Heart right ventricle (tissue), 16 donors: ENCODE measurements at regions not wholly inside any gene's neighbourhood (a gene's known extent, or its start where the extent isn't known, plus 50 kb on each side); places are given as distances from the start of the nearest gene placed in this dataset.

ENCODE experiments used
- ATAC-seq, 8 donors: fragments of 200-7000 bp; cut with Tn5 transposase; one replicate each; pipeline ENCODE4 v1.9.1; 2020; ENCODE audit warnings: mild to moderate bottlenecking in 8 of 8, moderate library complexity in 8 of 8, moderate number of reproducible peaks in 1 of 8
- DNase-seq, 2 donors: peaks; one replicate each; pipeline ENCODE4 v3.0.0-alpha.2; 2020
- H3K27ac ChIP-seq, 10 donors: fragments of 200-600 bp; sonication (generic) in 2 of 10; one replicate each; pipeline versions ENCODE4 v1.5.0 to v1.8.0; 2020 to 2022; ENCODE audit warnings: mild to moderate bottlenecking in 3 of 10
- H3K27me3 ChIP-seq, 7 donors: fragments of 200-600 bp; one replicate each; pipeline ENCODE4 v1.8.0; 2021 to 2022; ENCODE audit warnings: mild to moderate bottlenecking in 2 of 7
- H3K36me3 ChIP-seq, 9 donors: fragments of 200-600 bp; sonication (generic) in 1 of 9; one replicate each; pipeline versions ENCODE4 v1.5.0 to v1.8.0; 2020 to 2022; ENCODE audit warnings: mild to moderate bottlenecking in 2 of 9
- H3K4me1 ChIP-seq, 9 donors: fragments of 200-600 bp; sonication (generic) in 1 of 9; one replicate each; pipeline versions ENCODE4 v1.5.0 to v1.8.0; 2020 to 2022; ENCODE audit warnings: mild to moderate bottlenecking in 4 of 9
- H3K4me3 ChIP-seq, 10 donors: fragments of 200-600 bp; sonication (generic) in 2 of 10; one replicate each; pipeline versions ENCODE4 v1.5.0 to v1.8.0; 2020 to 2022; ENCODE audit warnings: mild to moderate bottlenecking in 7 of 10, moderate library complexity in 2 of 10
- H3K9me3 ChIP-seq, 11 donors: fragments of 200-600 bp in 10 of 11; sonication (generic) in 2 of 11; one replicate each; pipeline versions ENCODE4 v1.5.0 to v1.8.0; 2013 to 2022; ENCODE audit warnings: mild to moderate bottlenecking in 2 of 11, control low read depth in 1 of 11, moderate library complexity in 1 of 11
- WGBS, 2 donors: extraction: QIAGEN DNeasy Blood & Tissue Kit; methylation state at CpG; one replicate each; pipeline ENCODE4 v1.1.7; 2013; ENCODE audit warnings: inconsistent platforms in 1 of 2; 5-methylcytosine and 5-hydroxymethylcytosine counted together
- intact Hi-C, 10 donors: fragments of 100-400 bp; cut with DNase I; formaldehyde crosslinking; loops; one replicate each; pipeline versions ENCODE4 v1.11.1 to v1.14.2; 2022
- TF ChIP-seq, protein P1 (sequence below), 9 donors: fragments of 200-600 bp; sonication (generic) in 2 of 9; IDR thresholded peaks; one replicate each; pipeline versions ENCODE4 v1.5.0 to v1.8.0; 2021 to 2022; ENCODE audit warnings: antibody characterized with exemption in 9 of 9, mild to moderate bottlenecking in 5 of 9, moderate library complexity in 1 of 9
- donor health status: Arrhythmogenic right ventricular cardiomyopathy.
- donor health status: ischemic (EF 13 %, LVEDD 7.1; RV severe dilation, severe dysfunction).
- donor health status: healthy with polysubstance abuse.
- donor health status: DM: no; HTN: yes; CAD: no.
- donor health status: DM: no; HTN: no; CAD: no.
- donor health status: ischemic (EF 25% LVEDD 6.9; RV normal size, moderate dysfunction).
- donor health status: ischemic (EF 25% LVEDD 5.7; RV mildly dilated, moderate dysfunction).
- donor health status: healthy.
- donor health status: DM: yes; HTN: yes; CAD: no.
- donor health status: Ischemic cardiomyopathy.
- donor health status: ischemic (EF 35%, LVEDD 5.7; RV mildly dilated, moderate dysfunction).
- donor health status: nonischemic (EF 11% LVEDD 7.7; RV severe dilation, severe dysfunction).
- donor health status: DM: yes; HTN: yes; CAD: no.
- donor health status: PGD.
- donor health status: ischemic (EF 29% LVEDD 5.4; RV normal size, mild dysfunction).
- donor health status: nonischemic (EF 23%, LVEDD 6.1; RV moderate dilation, normal function).

DNA sequence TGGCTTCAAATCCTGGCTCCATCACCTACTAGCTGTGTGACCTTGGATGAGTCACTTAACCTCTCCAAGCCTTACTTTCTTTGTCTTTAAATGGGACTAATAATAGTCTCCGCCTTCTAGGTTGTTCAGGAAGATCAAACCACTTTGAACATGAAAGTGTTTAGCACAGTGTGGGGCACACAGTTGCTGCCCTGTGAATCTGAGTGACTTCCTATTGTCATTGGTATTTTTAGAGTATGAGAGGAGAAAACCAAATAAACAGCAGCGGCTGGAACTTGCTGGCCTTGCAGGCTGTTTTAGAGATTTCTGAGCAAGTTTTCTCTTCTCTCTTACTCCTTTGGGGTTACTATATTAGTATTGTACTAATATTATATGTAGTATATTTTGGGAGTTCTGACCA lies 120.7 kb upstream of the MYL2 start:
- DNase-seq (no peak), ATAC-seq (no peak)
- Histone ChIP-seq H3K27ac (no peak overlapping the region), H3K27me3 (peaks cover 0 to 54% (median 30%) of the 10 kb centered on the region in 7 donors), H3K4me1 (peaks cover 0 to 2% (median 0%) of the 10 kb centered on the region in 9 donors), H3K9me3 (no peaks in the 10 kb centered on the region), H3K36me3 (no peaks in the 10 kb centered on the region), H3K4me3 (no peak overlapping the region)
- WGBS, 2 donors: 69 to 72% methylated on average over 2 of the region's 2 CpGs
- TF ChIP-seq, protein P1, sequence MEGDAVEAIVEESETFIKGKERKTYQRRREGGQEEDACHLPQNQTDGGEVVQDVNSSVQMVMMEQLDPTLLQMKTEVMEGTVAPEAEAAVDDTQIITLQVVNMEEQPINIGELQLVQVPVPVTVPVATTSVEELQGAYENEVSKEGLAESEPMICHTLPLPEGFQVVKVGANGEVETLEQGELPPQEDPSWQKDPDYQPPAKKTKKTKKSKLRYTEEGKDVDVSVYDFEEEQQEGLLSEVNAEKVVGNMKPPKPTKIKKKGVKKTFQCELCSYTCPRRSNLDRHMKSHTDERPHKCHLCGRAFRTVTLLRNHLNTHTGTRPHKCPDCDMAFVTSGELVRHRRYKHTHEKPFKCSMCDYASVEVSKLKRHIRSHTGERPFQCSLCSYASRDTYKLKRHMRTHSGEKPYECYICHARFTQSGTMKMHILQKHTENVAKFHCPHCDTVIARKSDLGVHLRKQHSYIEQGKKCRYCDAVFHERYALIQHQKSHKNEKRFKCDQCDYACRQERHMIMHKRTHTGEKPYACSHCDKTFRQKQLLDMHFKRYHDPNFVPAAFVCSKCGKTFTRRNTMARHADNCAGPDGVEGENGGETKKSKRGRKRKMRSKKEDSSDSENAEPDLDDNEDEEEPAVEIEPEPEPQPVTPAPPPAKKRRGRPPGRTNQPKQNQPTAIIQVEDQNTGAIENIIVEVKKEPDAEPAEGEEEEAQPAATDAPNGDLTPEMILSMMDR (IDR thresholded peaks at IDR 0.05): no peak
- intact Hi-C loops: no loop called here

DNA sequence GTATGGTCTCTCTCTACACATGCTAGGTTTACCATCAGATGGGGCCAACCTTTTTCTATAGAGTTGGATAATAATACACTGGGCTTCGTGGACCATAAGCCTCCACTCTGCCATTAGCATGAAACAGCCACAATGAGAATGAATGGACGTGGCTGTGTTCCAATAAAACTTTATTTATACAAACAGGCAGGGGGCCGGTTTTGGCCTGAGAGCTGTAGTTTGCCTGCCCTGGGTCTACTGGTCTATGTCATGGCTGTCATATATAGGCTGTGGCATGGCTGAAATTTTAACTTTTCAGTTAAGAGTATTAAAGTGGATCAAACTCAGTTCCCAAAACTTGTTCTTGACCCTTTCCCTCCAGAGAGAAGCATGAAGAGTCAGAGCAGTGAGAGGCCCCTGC lies 120.3 kb upstream of the MYL2 start:
- Histone ChIP-seq H3K36me3 (no peaks in the 10 kb centered on the region), H3K4me1 (peaks cover 0 to 6% (median 0%) of the 10 kb centered on the region in 9 donors), H3K27me3 (peaks cover 0 to 56% (median 34%) of the 10 kb centered on the region in 7 donors), H3K4me3 (no peak overlapping the region), H3K27ac (no peak overlapping the region), H3K9me3 (no peaks in the 10 kb centered on the region)
- TF ChIP-seq, protein P1 (IDR thresholded peaks at IDR 0.05): no peak
- WGBS, 2 donors: 82% methylated on average over 3 of the region's 3 CpGs
- DNase-seq: no peak
- intact Hi-C loops: no loop called here
- ATAC-seq: no peak

DNA sequence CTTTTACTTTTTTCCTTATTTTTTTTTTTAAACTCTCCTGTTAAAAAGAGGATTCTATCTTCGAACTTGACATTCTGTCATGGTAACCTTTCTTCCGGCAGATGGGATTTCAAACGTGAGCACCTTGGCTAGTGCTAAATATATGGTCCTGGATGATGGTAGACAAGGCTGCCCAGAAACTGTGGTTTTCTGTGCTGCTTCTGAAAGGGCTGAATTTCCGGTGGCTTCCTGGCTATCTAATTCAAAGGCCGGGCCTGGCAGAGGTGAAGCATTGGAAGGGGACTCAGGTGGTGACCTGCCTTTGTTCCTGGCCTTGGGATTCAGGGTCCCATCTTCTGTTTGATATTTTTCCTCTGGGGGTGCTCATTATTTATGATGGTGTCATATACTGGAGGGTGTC lies 118.6 kb upstream of the MYL2 start:
- Histone ChIP-seq H3K36me3 (no peaks in the 10 kb centered on the region), H3K27me3 (peaks cover 0 to 61% (median 46%) of the 10 kb centered on the region in 7 donors), H3K4me3 (no peak overlapping the region), H3K4me1 (peaks cover 0 to 15% (median 0%) of the 10 kb centered on the region in 9 donors), H3K27ac (no peak overlapping the region), H3K9me3 (no peaks in the 10 kb centered on the region)
- TF ChIP-seq, protein P1 (IDR thresholded peaks at IDR 0.05): no peak
- ATAC-seq (no peak), DNase-seq (no peak)
- intact Hi-C loops: no loop called here
- WGBS, 2 donors: 75 to 82% methylated on average over 5 of the region's 5 CpGs

DNA sequence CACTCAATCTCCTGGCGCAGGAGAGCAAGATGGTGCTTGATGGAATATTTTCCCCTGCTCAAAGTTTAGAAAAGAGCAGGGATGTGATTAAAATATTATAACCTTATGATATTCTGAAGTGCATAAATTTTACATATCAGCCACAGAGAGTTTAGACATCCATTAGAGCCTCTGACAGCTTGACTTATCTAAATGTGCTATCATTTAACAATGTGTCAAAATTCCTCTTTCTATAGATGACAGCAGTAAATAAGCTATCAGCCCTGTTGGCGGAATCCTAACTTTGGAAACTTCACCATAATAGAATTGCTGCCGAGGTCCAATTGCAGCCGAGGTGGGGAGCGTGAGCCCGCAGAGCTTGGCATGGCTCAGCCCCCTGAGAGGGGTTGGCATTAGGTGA lies 117.7 kb upstream of the MYL2 start:
- no peak overlapping the region for H3K4me3 ChIP-seq
- TF ChIP-seq, protein P1 (IDR thresholded peaks at IDR 0.05): no peak
- intact Hi-C loops: no loop called here
- no peaks in the 10 kb centered on the region for H3K36me3 ChIP-seq
- no peak overlapping the region for H3K27ac ChIP-seq
- H3K9me3 ChIP-seq: no peaks in the 10 kb centered on the region
- DNase-seq: no peak
- H3K4me1 ChIP-seq: peaks cover 0 to 20% (median 6%) of the 10 kb centered on the region in 9 donors
- ATAC-seq: no peak
- peaks cover 4 to 68% (median 53%) of the 10 kb centered on the region in 7 donors for H3K27me3 ChIP-seq
- WGBS, 2 donors: 64 to 71% methylated on average over 6 of the region's 6 CpGs
